Right renal cortex interstitium (tissue), 3 donors: ENCODE measurements at regions not wholly inside any gene's neighbourhood (a gene's known extent, or its start where the extent isn't known, plus 50 kb on each side); places are given as distances from the start of the nearest gene placed in this dataset.

Experiments used
- DNase-seq, 3 donors: peaks; one replicate each; pipeline ENCODE4 v3.0.0-alpha.2; 2013; ENCODE audit warnings: low read depth in 3 of 3, low spot score in 2 of 3

GRCh38 chr10:42950606-42951485 is 126.0 kb upstream of the RET start:
- no peak for DNase-seq

DNA sequence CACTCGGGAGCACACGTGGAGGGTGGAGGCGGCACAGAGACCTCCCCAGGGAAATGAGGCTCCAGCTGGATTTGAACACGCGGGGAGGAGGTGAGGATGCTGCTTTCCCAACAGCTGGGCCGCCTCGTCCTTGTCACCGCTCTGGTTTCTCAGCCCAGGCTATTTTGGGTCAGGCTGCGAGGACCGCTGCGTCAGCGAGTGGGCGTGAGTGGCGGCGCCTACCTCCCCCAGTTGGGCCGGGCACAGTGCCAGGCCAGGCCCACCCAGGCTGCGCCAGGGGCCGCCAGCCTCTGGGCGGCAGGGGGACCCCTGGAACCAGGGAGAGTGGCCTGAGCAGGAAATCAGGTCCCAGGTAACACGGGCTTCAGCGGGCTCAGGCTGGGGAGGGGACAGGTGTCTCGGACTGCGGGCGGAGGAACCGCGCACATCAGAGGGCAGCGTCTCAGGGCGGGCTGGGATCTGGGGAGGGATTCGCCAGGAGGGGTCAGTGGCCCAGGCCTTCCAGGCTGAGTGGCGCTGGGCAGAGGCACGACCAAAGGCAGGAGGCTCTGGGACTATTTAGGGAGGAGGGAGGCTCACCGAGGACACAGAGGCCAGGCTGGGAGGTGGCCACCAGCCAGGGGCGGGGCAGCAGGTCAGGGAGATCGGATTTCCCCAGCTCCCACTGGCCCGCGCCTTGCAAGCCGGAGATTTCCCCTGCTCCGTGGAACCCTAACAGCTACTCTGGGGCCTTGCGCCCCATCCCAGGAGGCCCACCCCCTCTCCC is 125.2 kb upstream of the RET start:
- no peak for DNase-seq

- DNase-seq = no peak
Observed at GRCh38 chr10:42952349-42952748, 124.5 kb upstream of the RET start.

GRCh38 chr10:42952931-42953683 is 123.8 kb upstream of the RET start:
- no peak for DNase-seq

- no peak for DNase-seq
Observed at GRCh38 chr10:42953684-42954674, 122.9 kb upstream of the RET start.

DNA sequence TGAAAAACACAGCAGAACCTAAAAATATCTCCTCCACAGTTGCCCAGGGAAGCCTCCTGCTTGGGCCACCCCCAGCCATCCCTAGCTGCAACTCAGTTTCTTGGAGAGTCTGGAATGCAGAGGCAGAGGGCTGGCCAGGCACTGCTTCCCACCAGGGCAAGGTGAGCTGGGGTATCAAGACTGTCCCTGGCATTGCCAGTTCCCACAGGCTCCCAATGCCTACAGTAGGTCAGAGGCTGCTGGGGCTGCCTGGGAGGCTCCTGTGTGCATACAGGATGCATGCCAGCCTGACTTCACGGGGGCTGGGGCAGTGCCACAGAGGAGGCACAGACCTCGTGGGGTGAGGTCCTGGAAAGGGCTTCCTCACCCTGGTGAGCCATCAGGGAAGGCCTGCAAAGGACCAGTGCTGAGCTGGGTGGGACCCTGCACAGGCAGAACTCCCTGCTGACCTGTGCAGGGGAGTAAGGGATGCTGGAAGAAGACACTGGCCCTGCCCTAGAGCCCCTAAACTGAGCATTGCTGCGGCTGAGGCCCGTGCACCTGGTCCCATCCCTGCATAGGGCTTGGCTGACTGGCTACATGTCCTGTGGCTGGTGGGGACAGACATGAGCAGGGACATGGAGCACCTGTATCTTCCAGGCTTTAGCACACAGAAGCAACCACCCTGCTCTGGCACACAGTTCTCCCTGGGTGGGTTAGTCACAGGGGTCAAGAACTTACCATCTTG is 121.9 kb upstream of the RET start:
- no peak for DNase-seq

GRCh38 chr10:42955493-42955889 is 121.4 kb upstream of the RET start:
- no peak for DNase-seq

- no peak for DNase-seq
Observed at GRCh38 chr10:42956045-42956444, 120.8 kb upstream of the RET start.

DNA sequence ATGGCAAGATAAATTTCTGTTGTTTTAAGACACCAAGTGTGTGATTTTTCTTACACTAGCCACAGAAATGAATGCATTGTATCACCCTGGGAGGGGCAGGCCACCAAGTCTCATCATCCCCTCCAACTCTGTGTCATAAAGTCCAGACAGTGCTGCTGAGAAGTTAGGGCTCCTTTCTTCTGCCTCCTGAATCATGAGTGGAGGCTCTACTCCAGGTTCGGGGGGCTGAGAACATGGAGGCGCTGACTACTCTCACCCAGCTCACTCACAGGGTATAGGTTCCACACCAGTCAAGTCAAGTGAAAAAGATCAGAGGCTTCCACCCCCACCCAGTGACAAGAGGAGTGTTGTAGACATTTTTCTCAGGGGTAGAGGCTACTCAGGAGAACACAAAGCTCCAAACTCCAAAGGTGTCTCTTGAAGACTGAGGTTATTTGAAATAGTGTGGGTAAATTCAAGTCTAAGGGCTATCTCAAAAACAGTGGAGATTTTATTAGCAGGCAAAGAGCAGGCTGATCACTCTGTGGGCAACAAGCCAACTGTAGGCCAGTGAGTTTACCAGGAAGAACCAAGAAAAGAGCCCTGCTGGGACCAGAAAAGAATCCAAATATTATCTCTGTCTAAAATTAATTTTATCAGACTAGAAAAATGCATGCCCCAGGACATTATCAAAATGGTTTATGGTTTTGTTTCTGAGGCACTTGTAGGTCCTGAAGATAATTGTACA is 118.6 kb upstream of the RET start:
- no peak for DNase-seq

DNA sequence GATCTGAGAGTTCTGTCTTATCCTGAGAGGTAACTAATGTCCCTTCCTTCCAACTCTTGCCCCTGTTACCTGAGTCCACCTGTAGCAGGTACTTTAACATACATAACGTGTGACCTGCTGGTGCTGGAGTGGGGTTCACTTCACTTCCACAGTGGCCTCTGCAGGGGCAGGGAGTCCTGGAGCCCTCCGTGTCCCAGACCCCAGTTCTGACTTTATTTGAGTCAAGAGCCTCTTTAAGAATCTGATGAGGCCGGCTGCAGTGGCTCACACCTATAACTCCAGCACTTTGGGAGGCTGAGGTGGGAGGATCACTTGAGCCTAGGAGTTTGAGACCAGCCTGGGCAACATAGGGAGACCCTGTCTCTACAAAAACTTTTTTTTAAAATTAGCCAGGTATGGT is 117.0 kb upstream of the RET start:
- no peak for DNase-seq

DNA sequence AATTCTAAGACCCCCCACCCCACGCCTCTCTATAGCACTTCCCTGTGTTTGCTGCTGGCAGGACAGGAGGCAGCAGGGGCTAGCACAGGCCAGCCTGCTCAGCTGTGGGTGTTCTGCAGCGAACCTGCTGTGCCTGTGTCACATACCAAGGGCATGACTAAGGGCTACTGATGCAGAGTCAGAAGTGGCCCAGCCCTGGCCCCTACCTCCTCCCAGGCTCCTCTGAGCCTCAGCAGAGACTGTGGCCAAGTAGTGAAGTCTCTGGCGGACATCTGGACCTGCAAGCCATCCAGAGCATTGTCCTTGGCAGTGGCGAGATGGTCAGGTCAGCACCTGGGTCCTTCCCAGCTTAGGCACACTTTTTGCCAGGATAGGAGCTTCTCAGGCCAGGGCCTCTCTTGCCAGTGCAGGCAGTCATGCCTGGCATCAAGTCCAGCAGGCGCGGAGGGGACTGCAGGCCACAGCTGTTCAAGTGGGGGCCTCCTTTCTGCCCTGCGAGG is 116.3 kb upstream of the RET start:
- no peak for DNase-seq

DNA sequence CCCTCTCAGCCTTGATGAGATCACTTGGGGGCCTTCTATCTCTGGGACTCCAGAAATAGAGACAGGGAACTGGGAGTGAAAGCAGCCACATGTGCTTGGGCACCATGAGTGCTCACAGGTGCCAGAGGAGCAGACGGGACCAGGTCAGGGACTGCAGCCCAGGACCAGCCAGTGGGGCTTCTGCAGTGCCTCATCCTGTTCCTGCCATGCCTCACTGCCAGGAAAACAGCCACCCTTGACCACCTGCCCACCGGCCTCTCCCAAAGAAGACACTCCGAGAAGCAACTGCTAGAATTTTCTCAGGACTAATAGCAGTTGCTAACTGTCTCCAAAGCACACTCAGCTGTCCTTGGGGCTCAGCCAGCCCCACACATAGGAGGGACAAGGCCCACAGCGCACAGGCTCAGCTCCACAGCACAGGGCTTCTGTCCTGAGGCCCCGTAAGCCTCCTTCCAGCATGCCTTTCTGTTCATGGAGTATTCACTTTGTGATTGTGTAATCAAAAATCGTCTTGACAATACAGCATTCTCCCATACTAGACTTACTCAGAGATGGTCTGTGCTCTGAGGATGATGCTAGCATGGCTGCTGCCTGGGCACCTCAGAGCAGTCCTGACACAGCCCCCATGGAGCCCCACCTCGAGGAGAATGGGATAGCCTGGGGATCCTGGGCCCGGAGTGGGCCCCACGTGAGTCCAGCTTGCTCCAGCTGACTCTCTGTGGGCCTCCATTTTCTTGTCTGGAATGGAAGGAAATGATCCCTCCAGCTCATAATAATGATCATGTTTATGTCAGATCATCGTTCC is 115.7 kb upstream of the RET start:
- DNase-seq = no peak

DNA sequence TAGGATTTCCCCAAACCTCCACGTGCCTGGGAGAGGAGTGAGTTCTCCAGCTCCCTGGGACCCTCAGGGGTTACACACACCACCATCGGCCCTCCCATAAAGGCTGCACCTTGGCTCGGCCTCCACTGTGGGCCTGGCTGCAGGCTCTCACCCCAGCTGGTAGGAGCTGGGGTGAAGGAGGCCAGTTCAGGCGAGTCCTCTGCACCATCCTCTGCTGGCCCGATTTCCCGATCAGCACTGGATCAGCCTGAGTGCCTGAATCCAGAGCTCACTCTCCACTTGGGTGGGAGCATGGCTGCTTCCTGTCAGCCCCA is 115.1 kb upstream of the RET start:
- no peak for DNase-seq

GRCh38 chr10:42962110-42962901 is 114.6 kb upstream of the RET start:
- no peak for DNase-seq

- DNase-seq = no peak
Observed at GRCh38 chr10:42962902-42963231, 114.0 kb upstream of the RET start.

DNA sequence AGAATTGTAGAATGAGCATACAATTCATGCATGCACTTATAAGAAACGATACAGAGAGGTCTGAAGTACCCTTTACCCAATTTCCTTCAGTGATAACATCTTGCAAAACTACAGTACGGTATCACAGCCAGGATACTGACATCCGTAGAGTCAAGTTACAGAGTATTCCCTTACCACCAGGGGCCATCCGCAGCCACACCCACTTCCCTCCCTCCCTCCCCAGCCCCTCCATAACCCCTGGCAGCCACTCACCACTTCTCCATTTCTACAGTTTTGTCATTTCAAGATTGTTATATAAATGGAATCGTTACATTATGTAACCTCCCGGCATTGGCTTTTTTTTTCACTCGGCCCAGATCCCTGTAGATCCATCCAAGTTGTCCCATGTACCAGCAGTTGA is 113.6 kb upstream of the RET start:
- DNase-seq = no peak

- DNase-seq = no peak
Observed at GRCh38 chr10:42969147-42969546, 107.7 kb upstream of the RET start.
